ENCODE measurements at regions not wholly inside any gene's neighbourhood (a gene's known extent, or its start where the extent isn't known, plus 50 kb on each side); places are given as distances from the start of the nearest gene placed in this dataset.

DNA sequence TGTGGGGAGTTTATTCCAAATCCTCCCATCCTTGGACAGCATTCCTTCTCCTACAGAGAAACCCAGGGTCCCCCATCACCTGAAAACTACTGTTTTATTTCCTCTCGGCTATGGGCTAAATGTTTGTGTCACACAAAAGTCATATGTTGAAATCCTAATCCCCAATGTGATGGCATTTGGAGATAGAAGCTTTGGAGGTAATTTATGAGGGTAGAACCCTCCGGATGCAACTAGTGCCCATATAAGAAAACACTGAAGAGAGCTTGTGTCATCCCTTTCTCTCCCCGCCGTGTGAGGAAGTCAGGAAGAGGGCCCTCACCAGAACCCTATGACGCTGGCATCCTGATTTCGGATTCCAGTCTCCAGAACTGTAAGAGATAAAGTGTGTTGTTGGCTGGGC lies 127.8 kb upstream of the NOCT start:
- TF ChIP-seq, protein P1, sequence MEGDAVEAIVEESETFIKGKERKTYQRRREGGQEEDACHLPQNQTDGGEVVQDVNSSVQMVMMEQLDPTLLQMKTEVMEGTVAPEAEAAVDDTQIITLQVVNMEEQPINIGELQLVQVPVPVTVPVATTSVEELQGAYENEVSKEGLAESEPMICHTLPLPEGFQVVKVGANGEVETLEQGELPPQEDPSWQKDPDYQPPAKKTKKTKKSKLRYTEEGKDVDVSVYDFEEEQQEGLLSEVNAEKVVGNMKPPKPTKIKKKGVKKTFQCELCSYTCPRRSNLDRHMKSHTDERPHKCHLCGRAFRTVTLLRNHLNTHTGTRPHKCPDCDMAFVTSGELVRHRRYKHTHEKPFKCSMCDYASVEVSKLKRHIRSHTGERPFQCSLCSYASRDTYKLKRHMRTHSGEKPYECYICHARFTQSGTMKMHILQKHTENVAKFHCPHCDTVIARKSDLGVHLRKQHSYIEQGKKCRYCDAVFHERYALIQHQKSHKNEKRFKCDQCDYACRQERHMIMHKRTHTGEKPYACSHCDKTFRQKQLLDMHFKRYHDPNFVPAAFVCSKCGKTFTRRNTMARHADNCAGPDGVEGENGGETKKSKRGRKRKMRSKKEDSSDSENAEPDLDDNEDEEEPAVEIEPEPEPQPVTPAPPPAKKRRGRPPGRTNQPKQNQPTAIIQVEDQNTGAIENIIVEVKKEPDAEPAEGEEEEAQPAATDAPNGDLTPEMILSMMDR (IDR thresholded peaks at IDR 0.05), result no peak
- TF ChIP-seq POLR2A (IDR thresholded peaks at IDR 0.05) (no peak), EP300 (IDR thresholded peaks at IDR 0.05) (no peak)
